ENCODE measurements at regions not wholly inside any gene's neighbourhood (a gene's known extent, or its start where the extent isn't known, plus 50 kb on each side); places are given as distances from the start of the nearest gene placed in this dataset.

DNA sequence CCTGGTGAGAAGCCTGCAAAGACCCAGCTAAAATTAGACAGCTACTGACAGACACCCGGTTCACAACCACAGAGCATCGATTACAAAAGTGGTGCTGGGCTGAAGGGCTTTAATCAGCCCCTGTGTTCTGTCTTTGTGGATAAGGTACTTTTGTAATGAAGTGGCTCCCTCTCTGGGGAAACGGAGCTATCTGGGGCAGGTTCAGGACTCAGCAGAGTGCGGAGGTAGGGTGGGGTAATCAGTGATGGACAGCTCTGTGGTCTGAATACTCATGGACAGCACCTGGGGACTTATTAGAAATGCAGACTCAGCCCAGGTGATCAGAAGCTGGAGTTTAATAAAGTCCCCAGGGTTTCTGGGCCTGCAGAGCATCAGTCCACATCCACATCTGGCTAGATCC is 152.0 kb downstream of the MATN1 start:
- TF ChIP-seq ZNF274 (IDR thresholded peaks at IDR 0.05; ENCODE audit: low read depth, low read length) = no peak
- TF ChIP-seq SUZ12 (IDR thresholded peaks at IDR 0.05; ENCODE audit: extremely low read depth, insufficient read depth, insufficient read length) = no peak

Data from NT2/D1 (cell line).